ENCODE measurements at regions not wholly inside any gene's neighbourhood (a gene's known extent, or its start where the extent isn't known, plus 50 kb on each side); places are given as distances from the start of the nearest gene placed in this dataset.

DNA sequence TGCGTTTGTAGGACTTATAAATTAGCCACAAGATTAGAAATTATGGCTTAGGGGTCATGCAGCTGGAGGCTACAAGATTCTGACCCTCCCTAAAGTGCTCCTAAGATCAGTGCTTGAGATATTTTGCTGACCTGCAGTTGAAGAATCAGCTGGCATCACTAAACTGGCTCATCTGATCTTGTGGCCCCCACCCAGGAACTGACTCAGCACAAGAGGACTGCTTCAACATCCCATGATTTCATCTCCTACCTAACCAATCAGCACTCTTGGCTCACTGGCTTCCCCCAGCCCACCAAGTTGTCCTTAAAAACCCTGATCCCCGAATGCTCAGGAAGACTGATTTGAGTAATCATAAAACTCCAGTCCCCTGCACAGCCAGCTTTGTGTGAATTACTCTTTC is 86.4 kb upstream of the ERCC4 start:
- TF ChIP-seq POLR2A (IDR thresholded peaks at IDR 0.05; ENCODE audit: low read length) (no peak), GATA1 (IDR thresholded peaks at IDR 0.05; ENCODE audit: low read depth, low read length) (no peak)

All from erythroblast (primary cell).